Hematopoietic multipotent progenitor cell treated with erythropoietin and hydrocortisone succinate and interleukin-3 and kit ligand, for 17 days (in vitro differentiated cells): ENCODE measurements at regions not wholly inside any gene's neighbourhood (a gene's known extent, or its start where the extent isn't known, plus 50 kb on each side); places are given as distances from the start of the nearest gene placed in this dataset.

Experiments
- DNase-seq: peaks from one replicate; pipeline ENCODE4 v3.0.0-alpha.2; 2015; ENCODE audit warnings: low spot score

DNA sequence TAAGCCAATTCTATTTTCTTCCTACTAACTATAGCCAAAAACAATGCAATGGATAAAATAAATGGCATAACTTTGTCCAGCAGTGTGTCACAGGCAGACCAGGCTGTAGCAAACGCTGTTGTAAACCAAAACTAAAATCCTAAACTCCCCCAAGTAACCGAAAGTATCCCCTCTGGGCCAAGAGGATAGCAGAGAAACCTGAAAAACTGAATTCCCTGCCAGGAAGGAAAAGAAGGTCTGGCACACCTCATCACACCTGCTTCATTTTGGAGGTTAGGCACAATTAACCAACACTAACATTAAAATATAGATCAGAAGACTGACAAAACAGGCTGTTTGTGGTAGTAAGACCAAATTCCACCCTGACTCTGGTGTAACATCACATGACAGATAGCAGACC lies 356.8 kb upstream of the C1orf87 start:
- DNase-seq: no peak

DNA sequence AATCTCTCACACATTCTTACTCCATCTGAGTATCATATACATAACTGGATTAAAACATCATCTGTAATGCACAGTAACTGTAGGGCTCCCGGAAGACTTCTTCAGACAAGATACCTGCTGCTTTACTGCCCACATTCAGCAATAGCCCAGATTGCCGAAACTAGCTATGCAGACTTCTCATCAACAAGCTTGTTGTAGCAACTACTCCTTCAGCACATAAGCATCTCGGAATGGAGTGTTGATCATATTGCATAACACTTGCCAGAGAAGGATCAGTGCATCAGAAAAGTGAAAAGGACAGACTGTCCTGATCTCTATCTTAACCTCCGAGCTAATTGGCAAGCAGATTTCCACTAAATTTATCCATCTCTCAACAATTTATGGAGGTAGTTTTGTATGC lies 354.6 kb upstream of the C1orf87 start:
- DNase-seq: no peak

DNA sequence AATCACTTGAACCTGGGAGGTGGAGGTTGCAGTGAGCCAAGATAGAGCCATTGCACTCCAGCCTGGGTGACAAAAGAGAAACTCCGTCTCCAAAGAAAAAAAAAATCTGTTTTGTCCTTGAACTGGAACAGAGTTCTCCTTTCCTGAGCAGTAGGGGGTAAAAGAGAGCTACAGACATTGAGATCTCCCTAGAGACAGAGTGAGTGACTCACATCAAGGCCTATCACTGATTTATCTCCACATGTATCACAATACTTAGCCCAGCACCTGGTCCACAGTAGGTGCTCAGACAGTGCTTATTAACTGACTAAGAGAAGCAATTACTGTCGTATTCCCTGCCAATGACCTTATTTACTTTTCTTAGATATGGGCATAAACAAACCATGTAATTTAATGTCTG lies 354.1 kb upstream of the C1orf87 start:
- no peak for DNase-seq

DNA sequence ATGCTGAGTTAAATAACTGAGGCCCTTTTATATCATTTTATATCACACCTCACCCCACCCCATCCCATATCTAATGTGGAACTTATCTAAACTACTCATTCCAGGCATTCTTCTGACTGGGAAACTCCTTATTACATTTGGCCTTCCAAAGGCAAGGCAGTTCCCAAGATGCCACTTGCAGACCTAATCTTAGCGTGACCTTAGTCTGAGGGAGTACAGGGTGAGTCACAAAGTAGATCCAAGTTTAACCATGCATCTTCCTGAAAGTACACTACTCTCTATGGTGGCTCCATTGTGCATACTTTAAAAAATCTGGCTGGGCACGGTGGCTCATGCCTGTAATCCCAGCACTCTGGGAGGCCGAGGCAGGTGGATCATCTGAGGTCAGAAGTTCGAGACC lies 353.6 kb upstream of the C1orf87 start:
- DNase-seq: no peak

DNA sequence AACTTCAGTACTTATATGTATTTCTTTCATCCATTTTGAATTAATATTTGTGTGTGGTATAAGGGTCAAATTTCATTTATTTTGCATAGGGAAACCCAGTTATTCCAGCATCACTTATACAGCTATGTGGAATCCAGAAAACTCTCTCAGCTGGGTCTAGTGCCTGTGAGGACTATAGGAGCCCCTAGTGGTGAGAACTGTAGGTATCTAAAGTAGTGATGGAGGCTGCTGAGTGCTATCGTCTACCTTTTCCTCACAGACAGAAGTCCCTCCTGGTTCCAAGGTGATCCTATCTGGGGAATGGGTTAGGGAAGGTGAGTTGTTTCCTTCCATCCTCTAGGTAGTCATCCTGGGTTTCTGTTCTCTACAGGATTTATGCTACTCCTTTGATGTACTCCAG lies 352.0 kb upstream of the C1orf87 start:
- no peak for DNase-seq

DNA sequence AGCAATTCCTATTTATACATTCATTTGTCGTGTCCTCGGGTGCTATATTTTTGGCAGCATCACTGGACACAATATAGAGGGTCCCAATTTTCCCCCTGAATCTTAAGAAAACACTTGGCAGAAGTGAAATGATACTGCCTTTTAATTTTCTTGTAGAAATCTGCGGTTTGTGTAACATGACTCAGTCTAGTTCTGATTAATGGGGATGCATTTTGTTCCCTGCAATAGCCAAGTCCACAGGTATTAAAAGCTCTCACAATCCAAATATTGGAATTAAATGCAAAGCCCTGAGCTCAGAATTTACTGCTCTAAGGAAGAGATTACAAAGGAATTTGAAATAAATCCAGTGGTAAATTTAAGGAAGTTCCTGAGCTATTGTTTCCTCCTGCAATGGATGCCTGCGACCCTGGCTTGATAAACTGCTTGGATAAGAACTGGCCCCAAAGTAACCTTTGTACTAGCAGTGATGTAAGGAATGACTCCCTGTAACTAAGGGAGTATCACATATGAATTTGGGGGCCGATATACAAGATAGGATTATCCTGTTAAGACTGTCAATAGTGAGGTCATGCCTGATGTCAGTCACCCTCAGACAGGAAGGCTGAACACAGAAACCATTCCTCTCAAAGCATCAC lies 349.7 kb upstream of the C1orf87 start:
- no peak for DNase-seq

DNA sequence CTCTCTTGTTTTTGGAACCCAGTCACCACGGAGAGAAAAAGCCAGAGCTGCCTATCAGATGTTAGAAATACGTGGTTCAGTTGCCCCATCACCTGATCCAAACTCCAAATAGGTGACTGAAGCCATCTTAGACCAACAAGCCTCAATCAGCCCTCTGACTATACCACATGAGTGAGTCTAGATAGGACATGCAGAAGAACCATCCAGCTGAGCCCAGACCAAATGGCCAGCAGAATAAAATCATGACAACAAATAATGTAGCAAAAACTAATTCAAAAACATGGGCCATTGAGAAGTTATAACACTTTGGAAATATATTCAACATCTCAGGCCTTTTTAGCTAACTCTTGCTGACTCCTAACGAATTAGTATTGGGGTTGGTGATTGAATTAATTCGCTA lies 348.4 kb upstream of the C1orf87 start:
- DNase-seq: no peak

DNA sequence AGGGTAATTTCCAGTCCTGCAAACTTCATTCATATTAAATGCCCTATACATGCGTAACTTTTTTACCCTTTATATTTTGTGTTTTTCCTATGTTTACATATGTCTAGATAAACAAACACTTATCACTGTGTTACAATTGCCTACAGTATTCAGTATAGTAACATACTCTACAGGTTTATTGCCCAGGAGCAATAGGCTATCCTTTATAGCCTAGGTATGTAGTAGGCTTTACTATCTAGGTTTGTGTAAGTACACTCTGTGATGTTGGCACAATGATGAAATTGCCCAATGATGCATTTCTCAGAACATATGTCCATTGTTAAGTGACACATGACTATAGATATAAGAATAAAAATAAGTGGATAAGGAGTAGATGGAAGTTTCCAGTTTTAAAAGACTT lies 345.5 kb upstream of the C1orf87 start:
- no peak for DNase-seq

DNA sequence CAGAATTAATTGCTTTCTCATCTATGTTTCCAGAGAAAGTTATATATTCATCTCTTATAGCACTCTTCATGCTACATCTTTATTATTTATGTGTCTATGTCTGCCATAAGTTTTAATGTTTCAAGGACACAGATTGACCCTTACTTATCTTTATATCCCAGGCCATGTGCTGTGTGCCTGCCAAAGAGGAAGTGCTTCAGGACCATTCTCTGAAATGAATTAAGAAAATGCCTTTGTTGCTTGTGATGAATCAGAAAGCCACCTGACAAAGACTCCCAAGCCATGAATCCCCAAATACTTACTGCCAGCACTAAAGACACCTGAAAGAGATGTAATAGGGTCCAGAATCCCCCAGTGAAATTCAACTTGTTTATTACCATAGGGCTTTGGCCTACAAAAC lies 342.1 kb upstream of the C1orf87 start:
- DNase-seq: no peak

DNA sequence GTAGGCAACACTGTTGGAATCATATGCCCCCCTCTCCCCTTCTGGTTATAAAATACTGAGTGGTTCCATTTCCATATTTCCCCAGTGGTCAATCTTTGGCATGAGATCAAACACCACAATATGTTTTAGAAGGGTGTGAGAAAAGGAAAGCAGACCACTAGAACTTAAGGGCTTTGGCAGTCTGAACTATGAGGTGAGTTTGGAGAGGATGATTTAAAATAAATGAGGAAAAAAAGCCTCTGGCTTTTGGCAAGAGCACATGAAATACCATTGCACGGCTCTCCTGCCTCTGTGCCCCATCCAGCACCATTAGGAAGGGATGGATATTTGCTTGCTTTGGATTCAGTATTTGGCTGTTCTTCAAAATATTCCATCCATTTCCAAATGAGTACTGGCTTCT lies 339.5 kb upstream of the C1orf87 start:
- DNase-seq: no peak

DNA sequence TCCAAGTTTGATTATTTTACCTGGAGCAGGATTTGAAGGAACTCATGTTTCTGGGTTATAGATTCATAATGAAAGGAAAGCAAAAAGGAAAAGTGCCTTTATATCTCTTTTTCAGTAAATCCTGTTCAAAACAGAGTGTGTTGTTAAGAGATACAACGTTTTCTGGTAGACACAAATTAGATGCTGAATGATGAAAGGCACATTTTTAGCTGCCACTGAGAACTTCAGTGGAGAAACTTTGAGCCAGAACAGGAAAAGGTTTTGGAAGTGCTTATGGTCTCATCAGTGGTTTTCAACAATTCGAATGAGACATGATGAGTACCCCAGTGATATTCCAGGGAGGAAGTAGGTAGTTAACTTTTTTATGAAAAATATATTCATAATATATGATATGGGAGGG lies 338.0 kb upstream of the C1orf87 start:
- DNase-seq: no peak

DNA sequence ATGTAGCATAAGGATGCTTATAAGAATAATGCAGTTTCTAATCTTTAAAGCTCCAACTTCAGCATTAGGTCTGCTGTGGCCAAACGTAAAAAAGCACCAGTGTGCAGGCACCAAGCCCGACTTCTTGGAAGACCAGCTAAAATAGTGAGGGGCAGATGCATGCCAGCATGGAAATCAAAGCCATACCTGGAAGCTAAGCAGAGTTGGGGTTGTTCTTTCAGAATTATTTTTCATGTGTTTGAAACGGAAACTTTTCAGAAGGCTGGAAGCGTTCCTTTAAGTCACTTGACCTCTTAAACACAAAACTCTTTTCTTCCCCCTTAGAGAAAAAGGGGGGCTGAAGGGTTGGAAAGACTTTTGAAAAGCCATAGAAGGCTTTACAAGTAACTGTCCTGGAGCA lies 329.2 kb upstream of the C1orf87 start:
- no peak for DNase-seq

DNA sequence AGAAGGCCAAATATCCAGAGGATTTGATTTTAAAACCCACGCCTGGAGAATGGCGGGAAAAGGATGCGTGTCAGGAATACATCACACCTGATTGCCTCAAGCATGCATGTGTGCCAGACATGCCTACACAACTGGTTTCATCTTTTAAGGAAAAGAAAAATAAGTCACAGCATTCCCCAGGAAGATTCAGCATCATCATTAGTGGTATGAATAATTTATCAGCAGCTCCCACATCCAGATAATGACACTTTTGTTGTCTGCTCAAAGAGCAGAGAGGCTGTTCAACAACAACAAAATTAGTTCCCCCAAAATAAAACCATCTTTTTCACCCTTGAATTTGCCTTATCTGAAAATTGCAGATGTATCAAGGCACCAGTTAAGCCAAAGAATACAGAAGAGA lies 328.6 kb upstream of the C1orf87 start:
- no peak for DNase-seq

DNA sequence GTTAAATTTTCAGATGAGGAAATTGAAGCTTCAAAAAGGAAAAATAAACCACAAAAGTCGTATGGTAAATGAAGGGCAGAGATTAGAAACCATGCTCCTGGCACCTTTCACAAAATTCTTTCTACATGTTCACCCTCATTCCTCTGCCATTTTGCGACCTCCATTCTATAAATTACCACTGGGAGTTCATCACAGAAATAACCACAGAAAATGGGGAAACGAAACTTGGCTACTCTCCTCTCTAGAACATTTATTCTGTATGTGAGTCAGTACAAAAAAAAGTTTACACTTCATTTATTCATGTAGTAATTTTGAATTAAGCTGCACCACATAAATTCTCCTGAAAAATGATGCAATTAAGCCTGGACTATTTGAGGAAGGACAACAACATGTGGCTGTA lies 320.9 kb upstream of the C1orf87 start:
- no peak for DNase-seq

DNA sequence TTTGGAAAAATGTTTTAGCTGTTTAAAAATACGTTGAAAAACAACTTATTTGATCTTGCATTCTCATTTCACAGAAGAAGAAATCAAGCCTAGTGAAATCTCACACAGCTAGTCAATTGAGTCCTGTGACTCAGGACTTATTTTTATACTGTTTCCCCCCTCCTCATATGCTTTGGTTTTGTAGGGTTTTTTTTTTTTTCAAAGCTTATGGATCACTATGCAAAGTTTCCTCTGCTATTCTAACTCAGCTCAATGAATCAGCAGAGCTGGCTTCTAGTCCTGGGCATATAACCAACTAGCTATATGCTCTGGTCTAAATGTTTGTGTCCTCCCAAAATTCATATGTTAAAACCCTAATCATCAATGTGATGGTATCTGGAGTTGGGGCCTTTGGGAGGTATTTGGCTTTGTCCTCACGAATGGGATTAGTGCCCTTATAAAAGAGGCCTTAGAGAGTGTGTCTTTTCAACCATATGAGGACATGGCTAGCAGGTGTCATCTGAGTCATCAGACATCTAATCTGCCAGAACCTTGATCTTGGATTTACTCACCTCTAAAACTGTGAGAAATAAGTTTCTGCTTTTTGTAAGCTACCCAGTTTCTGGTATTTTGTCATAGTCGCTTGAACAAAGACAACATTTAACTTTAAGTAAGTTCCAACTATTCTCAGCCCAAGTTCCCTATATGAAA lies 317.2 kb upstream of the C1orf87 start:
- no peak for DNase-seq

DNA sequence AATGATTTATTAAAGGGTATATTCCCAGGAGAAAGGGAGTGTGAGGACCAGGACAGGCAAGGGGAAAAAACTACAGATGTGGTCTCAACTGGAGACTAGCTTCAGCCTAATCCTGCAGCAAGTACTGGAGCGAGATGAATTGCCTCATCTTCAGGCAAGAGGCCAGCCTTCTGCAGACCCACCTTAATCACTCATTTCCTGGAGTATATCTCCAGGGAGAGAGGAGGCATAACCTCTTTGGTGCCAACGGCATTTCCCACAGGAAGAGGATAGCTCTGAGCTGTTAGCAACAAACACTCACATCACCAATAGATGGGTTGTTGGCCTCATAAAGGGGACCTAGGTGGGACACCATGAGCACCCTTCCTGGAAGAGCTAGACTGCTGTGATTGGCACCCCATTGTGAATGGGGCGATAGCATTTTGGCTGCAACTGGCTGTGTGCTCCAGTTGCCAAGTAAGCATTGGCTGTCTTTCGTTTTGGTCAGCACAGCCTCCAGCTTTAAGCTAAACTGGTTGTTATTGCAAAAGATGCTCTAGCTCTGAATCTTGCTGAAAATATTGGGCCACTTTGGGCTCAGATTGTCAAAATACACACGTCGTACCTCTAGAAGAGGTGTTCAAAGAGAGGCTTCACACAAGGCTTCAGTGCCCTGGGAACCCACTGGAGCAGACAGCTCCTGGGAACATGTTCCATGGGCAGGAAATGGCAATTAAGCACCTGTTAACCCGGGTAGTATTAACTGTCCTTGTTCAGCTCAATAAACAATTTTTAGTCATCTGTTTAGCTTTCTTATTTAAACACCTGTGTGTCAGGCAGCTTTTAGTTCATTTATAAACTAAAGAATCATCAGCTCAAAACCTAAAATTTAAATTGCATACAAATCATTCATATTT lies 314.8 kb upstream of the C1orf87 start:
- no peak for DNase-seq

DNA sequence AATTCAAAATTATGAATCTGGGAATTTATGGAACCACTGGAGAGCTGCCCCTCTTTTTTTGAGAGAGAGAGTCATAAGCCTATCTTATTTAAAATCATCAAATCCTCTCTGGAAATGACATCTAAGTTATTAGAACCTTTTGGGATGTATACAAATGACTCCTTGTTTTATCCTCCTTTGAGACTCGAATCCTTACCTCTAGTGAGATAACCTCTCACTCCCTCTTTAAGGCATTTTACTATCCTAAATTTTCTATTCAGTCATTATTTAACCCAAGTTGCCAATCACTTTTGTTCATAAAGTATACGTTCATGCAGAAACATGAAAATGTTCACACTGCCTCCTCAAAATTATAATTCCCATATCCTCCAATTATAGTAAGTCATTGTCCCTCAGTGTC lies 313.6 kb upstream of the C1orf87 start:
- no peak for DNase-seq

DNA sequence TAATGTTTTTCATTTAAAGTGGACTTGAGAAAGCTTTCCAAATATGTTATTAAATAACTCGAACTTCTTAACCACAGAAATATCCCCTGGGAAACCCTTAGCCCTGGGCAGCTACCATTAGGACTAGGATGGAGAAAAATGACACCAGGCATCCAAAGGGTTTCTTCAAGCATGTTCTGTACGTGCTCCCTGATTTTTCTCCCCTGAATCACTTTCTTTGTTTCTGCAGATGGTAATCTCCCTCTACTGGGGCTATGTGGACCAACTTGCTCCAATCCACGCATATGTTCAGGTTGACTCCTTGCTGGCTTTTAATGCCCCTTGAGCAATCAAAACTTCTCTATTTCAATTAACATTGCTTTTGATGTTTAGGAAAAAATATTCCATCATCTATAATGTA lies 312.7 kb upstream of the C1orf87 start:
- no peak for DNase-seq

DNA sequence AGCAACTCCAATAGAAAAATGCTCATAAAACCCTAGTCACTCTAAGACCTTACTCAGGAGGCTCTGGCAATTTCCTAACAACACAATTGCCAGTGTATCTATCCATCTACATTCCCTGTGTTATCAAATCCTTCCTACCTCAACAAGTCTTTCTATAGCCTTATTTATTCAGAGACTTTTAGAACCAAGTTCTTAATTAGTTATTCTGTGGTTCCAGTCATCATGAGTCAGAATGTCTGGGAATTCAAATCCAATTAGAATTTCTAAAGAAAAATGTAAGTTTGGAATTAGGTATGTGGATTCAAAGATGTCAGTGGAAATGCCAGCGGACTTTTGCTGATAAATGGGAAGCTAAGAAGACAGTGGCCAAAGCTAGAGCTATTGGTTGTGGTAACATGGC lies 302.6 kb upstream of the C1orf87 start:
- DNase-seq: no peak

DNA sequence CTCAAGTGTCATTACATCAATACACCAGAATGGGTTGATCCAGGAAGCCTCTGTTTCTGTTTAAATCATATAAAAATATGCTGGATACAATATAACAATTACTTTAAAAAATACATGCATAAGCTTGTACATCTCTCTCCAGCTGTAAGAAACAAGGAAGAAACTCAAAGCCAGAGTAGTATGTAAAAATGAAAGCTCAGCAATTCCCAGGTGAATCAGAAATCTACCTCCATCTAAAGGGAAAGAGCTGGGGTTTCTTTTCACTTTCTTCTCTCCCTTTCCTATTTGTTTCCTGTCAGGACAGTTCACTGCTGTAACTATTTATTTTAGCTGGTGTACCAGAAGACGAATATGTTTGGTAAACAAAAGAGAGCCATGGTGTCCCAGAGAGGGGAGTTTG lies 301.0 kb upstream of the C1orf87 start:
- DNase-seq: no peak

DNA sequence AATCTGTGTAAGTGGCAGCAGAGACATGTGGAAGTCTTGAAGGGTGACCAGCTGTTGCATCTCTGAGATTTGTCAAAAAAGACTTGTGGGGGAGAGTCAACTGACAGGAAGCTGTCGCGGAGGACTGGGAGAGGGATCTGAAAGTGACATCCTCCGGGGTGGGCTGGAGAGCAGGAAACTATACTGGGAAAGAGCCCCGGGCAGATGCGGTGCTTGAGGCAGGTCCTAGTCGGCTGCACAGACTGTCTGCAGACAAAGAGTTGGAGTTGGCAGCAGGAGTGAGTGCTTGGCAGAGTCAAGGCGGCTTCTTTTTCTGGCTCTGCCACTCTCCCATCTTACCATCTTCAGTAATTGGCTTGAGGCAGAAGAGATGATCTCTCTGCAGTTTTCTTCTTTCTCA lies 294.0 kb upstream of the C1orf87 start:
- DNase-seq: no peak

DNA sequence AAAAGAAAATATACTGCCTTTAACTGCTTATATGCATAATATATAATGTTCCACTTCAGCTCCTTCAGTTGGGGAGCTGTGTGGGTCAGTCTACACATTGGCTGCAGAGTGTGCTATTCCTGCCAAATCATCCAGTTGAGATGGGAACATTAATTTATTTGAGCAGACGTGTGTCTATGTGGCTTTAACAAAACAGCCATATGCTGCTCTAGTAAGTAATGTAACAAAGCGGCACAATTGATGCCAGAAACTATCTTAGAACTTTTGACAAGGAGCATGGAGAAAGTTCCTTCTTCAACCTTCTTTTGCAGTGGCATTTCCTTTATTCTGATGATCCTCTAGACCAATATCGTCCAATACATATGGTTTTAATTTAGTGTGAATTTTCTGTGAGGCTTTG lies 285.9 kb upstream of the C1orf87 start:
- no peak for DNase-seq

DNA sequence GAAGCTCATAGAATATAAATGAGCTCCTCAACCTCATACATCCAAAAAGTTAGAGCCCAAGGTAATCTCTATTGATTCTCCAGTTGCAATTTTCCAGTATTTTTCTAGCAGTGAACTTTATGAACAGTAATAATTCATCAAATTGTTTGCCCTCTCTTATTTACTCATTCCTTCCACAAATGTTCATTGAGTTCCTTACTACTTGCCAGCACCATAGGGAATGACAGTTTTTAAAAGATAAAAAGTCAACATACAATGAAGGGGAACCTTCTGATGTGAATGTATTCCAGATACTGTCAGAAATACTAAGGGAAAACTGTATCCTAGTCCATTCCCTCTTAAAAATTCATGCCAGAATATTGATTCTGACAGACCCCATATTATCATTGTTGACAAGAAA lies 277.0 kb upstream of the C1orf87 start:
- no peak for DNase-seq
